D721Med (cell line): ENCODE measurements at regions not wholly inside any gene's neighbourhood (a gene's known extent, or its start where the extent isn't known, plus 50 kb on each side); places are given as distances from the start of the nearest gene placed in this dataset.

Experiments used
- DNase-seq: peaks from one replicate; pipeline ENCODE4 v3.0.0; 2011; ENCODE audit warnings: low spot score; ENCODE audit not compliant: insufficient read length
- FAIRE-seq: peaks from 2 replicates; lab custom pipeline; 2011; peaks lifted over from hg19 to GRCh38; lab: Jason Lieb, UNC
- CTCF ChIP-seq: IDR thresholded peaks from 2 replicates; pipeline ENCODE4 v1.5.1; 2012; ENCODE audit warnings: mild to moderate bottlenecking, control low read depth; ENCODE audit not compliant: insufficient read depth; ENCODE audit errors: missing control alignments

GRCh38 chr10:27619329-27619728 lies 115.2 kb downstream of the RAB18 start:
- DNase-seq = no peak
- FAIRE-seq = no peak
- TF ChIP-seq CTCF = no peak

GRCh38 chr10:27620430-27621397 lies 116.6 kb downstream of the RAB18 start:
- TF ChIP-seq CTCF = no peak
- no peak for DNase-seq
- no peak for FAIRE-seq

- TF ChIP-seq CTCF = no peak
- DNase-seq = no peak
- FAIRE-seq = no peak
Measured at GRCh38 chr10:27621461-27621860, 117.4 kb downstream of the RAB18 start.

- FAIRE-seq = no peak
- no peak for DNase-seq
- TF ChIP-seq CTCF = no peak
Measured at GRCh38 chr10:27622596-27622995, 118.5 kb downstream of the RAB18 start.
